SU-DHL-6 (cell line): ENCODE measurements at regions not wholly inside any gene's neighbourhood (a gene's known extent, or its start where the extent isn't known, plus 50 kb on each side); places are given as distances from the start of the nearest gene placed in this dataset.

Experiments used
- EZH2phosphoT487 ChIP-seq: fragments of 200-600 bp; sonication (generic), shearing (Covaris generic); conservative IDR thresholded peaks from 2 replicates; pipeline ENCODE4 v1.6.1; 2018; ENCODE audit warnings: mild to moderate bottlenecking, antibody characterized with exemption, low read length, moderate library complexity, mixed read lengths
- TF ChIP-seq, protein P1 (sequence below): fragments of 200-600 bp; sonication (generic); IDR thresholded peaks from one replicate; pipeline ENCODE4 v1.5.1; 2017; ENCODE audit warnings: antibody characterized with exemption, mild to moderate bottlenecking, low read length, moderate library complexity; ENCODE audit not compliant: insufficient read depth, poor library complexity, severe bottlenecking

GRCh38 chr5:126354012-126354857 is 69.0 kb upstream of the GRAMD2B start:
- TF ChIP-seq, protein P1, sequence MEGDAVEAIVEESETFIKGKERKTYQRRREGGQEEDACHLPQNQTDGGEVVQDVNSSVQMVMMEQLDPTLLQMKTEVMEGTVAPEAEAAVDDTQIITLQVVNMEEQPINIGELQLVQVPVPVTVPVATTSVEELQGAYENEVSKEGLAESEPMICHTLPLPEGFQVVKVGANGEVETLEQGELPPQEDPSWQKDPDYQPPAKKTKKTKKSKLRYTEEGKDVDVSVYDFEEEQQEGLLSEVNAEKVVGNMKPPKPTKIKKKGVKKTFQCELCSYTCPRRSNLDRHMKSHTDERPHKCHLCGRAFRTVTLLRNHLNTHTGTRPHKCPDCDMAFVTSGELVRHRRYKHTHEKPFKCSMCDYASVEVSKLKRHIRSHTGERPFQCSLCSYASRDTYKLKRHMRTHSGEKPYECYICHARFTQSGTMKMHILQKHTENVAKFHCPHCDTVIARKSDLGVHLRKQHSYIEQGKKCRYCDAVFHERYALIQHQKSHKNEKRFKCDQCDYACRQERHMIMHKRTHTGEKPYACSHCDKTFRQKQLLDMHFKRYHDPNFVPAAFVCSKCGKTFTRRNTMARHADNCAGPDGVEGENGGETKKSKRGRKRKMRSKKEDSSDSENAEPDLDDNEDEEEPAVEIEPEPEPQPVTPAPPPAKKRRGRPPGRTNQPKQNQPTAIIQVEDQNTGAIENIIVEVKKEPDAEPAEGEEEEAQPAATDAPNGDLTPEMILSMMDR, result no peak
- TF ChIP-seq EZH2phosphoT487, result no peak
